Upper lobe of right lung (tissue), 1 donor: ENCODE measurements at regions not wholly inside any gene's neighbourhood (a gene's known extent, or its start where the extent isn't known, plus 50 kb on each side); places are given as distances from the start of the nearest gene placed in this dataset.

Experiments
- ATAC-seq: fragments of 200-7000 bp; cut with Tn5 transposase; one replicate; pipeline ENCODE4 v1.9.1; 2020; ENCODE audit warnings: mild to moderate bottlenecking, moderate library complexity
- DNase-seq: peaks from one replicate; pipeline ENCODE4 v3.0.0-alpha.2; 2020
- H3K27ac ChIP-seq: fragments of 200-600 bp; one replicate; pipeline ENCODE4 v1.8.0; 2022
- H3K27me3 ChIP-seq: fragments of 200-600 bp; one replicate; pipeline ENCODE4 v1.8.0; 2022; ENCODE audit warnings: mild to moderate bottlenecking
- H3K36me3 ChIP-seq: fragments of 200-600 bp; one replicate; pipeline ENCODE4 v1.8.0; 2022
- H3K4me1 ChIP-seq: fragments of 200-600 bp; one replicate; pipeline ENCODE4 v1.8.0; 2022
- H3K4me3 ChIP-seq: fragments of 200-600 bp; one replicate; pipeline ENCODE4 v1.8.0; 2022; ENCODE audit warnings: mild to moderate bottlenecking
- H3K9me3 ChIP-seq: fragments of 200-600 bp; one replicate; pipeline ENCODE4 v1.8.0; 2022
- CTCF ChIP-seq: fragments of 200-600 bp; IDR thresholded peaks from one replicate; pipeline ENCODE4 v1.8.0; 2022; ENCODE audit warnings: antibody characterized with exemption
- intact Hi-C: fragments of 100-400 bp; cut with DNase I; formaldehyde crosslinking; loops from one replicate; pipeline ENCODE4 v1.11.0; 2022
- donor health status: DM: no; HTN: yes; CAD: no; lungs with severe emphysema.

- Histone ChIP-seq H3K27me3 (no peaks in the 10 kb centered on the region), H3K9me3 (no peaks in the 10 kb centered on the region), H3K4me3 (no peak overlapping the region), H3K36me3 (no peaks in the 10 kb centered on the region), H3K27ac (no peak overlapping the region), H3K4me1 (peaks cover 7% of the 10 kb centered on the region)
- DNase-seq (no peak), ATAC-seq (peak; percentile 59)
- no peak for TF ChIP-seq CTCF
- intact Hi-C loops = no loop called here
Observed at GRCh38 chr7:21358648-21359047, 69.2 kb upstream of the SP4 start.

- H3K4me1 ChIP-seq = peaks cover 7% of the 10 kb centered on the region
- H3K9me3 ChIP-seq = no peaks in the 10 kb centered on the region
- no peak for ATAC-seq
- intact Hi-C loops = no loop called here
- no peaks in the 10 kb centered on the region for H3K27me3 ChIP-seq
- H3K27ac ChIP-seq = no peak overlapping the region
- DNase-seq = no peak
- no peak overlapping the region for H3K4me3 ChIP-seq
- H3K36me3 ChIP-seq = no peaks in the 10 kb centered on the region
- TF ChIP-seq CTCF = no peak
Observed at GRCh38 chr7:21359163-21359562, 68.7 kb upstream of the SP4 start.

DNA sequence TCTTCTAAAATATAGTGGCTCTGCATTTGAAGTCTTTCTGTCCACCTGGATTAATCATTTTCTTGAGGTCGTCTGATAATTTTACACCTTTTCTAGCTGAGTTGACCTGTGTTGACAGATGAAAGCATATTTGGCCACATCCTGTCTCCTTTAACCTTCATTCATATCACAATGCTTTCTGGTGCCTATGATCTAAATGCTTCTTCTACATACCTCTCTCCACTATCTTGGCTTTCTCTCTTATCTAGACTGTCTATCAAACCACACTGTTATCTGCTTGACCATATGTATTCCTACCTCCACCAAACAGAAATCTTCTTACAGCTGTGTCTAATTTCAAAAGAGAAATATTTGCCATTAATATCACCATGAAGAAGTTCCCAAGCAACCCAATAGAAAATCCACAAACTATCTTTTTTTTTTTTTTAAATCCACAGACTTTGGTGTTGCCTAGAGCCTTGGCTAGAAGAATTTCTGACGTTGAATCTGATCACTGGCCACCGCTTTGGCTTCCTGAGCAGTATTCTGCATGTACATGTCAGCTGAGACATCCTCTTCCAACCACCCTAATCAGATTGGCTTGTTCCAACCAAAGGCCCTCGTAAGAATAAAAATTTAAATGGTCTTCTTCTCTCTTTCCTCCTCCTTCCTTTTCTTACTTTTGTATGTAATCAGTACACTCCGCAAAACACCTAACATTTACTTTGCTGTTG lies 66.3 kb upstream of the SP4 start:
- Histone ChIP-seq H3K4me1 (no peaks in the 10 kb centered on the region), H3K36me3 (no peaks in the 10 kb centered on the region), H3K27ac (no peak overlapping the region), H3K27me3 (no peaks in the 10 kb centered on the region), H3K9me3 (no peaks in the 10 kb centered on the region), H3K4me3 (no peak overlapping the region)
- ATAC-seq = no peak
- TF ChIP-seq CTCF = no peak
- intact Hi-C loops = no loop called here
- no peak for DNase-seq

- Histone ChIP-seq H3K36me3 (no peaks in the 10 kb centered on the region), H3K4me3 (no peak overlapping the region), H3K27me3 (no peaks in the 10 kb centered on the region), H3K9me3 (no peaks in the 10 kb centered on the region), H3K27ac (no peak overlapping the region), H3K4me1 (no peaks in the 10 kb centered on the region)
- intact Hi-C loops = no loop called here
- DNase-seq = no peak
- TF ChIP-seq CTCF = no peak
- ATAC-seq = no peak
Observed at GRCh38 chr7:21364801-21365271, 63.0 kb upstream of the SP4 start.

DNA sequence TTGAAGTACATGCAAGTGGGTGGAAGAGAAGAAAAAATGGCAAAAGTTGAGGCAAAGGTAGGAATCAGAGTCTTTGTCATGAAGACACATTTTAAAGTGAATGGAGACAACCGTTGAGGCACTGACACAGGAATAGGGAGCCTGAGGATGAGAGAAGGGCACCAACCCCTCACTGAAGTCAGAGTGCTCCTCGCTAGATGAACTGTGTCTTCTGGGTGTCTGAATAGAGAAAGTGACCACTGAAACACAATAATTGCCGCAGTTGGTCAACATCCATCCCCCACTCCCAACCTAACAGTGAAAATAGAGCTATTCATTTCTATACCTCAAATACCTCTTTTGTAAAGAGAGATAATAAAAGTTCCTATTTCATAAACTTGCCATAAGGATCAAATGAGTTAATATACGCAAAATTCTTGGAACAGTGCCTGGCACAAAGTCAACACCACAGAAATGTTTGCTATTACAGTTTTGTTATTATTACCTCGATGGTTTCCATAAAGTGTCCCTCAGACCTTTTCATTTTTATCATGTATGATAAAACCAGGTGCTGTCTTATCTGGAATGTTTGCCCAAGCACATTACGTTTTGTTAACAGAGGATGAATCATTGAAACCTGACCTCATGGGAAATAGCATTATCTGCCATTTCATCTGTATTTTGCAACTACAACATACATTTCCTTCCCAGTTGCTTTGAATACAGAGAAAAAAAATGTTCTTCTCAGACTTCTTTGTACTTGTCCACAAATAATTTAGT lies 61.8 kb upstream of the SP4 start:
- H3K4me3 ChIP-seq = no peak overlapping the region
- no peak for TF ChIP-seq CTCF
- no peak for ATAC-seq
- H3K9me3 ChIP-seq = no peaks in the 10 kb centered on the region
- intact Hi-C loops = no loop called here
- no peaks in the 10 kb centered on the region for H3K36me3 ChIP-seq
- H3K27ac ChIP-seq = no peak overlapping the region
- no peaks in the 10 kb centered on the region for H3K4me1 ChIP-seq
- H3K27me3 ChIP-seq = no peaks in the 10 kb centered on the region
- no peak for DNase-seq
